OCI-LY1 (cell line): ENCODE measurements at regions not wholly inside any gene's neighbourhood (a gene's known extent, or its start where the extent isn't known, plus 50 kb on each side); places are given as distances from the start of the nearest gene placed in this dataset.
"Not testable (repeated sequence)": the region's sequence is repeated elsewhere in the genome, so short reads cannot be mapped to it uniquely, and the experiment has no call there.

Experiments
- EZH2 ChIP-seq: fragments of 200-600 bp; sonication (generic), shearing (Covaris generic); IDR thresholded peaks from 2 replicates; pipeline ENCODE4 v1.8.0; 2017; ENCODE audit warnings: borderline replicate concordance, mixed run types, mild to moderate bottlenecking, antibody characterized with exemption, low read length, moderate library complexity, mixed read lengths
- TF ChIP-seq, protein P1 (sequence below): fragments of 200-600 bp; sonication (generic), shearing (Covaris generic); IDR thresholded peaks from 2 replicates; pipeline ENCODE4 v1.5.1; 2017; ENCODE audit warnings: mild to moderate bottlenecking, antibody characterized with exemption, low read length, moderate library complexity, mixed read lengths

DNA sequence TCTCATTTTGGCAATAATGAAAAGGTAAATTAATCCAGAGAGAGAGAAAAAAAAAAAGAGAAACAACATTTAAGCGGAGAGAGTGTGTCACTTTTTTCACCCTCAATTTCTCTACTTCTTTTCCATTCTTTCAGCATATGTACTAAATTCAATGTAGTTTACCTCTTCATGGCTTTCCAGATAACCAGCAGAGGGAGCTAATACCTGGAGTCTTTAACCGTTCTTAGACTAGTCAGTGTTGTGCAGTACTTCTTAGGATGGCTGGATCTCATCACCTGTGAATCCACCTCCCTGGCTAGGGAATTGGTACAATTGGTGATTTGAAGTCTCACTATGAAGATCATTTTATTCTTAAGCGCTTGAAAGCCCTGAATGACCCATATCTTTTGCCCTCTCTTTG is 87.3 kb upstream of the HSFY2 start:
- TF ChIP-seq, protein P1, sequence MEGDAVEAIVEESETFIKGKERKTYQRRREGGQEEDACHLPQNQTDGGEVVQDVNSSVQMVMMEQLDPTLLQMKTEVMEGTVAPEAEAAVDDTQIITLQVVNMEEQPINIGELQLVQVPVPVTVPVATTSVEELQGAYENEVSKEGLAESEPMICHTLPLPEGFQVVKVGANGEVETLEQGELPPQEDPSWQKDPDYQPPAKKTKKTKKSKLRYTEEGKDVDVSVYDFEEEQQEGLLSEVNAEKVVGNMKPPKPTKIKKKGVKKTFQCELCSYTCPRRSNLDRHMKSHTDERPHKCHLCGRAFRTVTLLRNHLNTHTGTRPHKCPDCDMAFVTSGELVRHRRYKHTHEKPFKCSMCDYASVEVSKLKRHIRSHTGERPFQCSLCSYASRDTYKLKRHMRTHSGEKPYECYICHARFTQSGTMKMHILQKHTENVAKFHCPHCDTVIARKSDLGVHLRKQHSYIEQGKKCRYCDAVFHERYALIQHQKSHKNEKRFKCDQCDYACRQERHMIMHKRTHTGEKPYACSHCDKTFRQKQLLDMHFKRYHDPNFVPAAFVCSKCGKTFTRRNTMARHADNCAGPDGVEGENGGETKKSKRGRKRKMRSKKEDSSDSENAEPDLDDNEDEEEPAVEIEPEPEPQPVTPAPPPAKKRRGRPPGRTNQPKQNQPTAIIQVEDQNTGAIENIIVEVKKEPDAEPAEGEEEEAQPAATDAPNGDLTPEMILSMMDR: not testable (repeated sequence)
- not testable (repeated sequence) for TF ChIP-seq EZH2
